ENCODE measurements at regions not wholly inside any gene's neighbourhood (a gene's known extent, or its start where the extent isn't known, plus 50 kb on each side); places are given as distances from the start of the nearest gene placed in this dataset.
A peak's percentile ranks its signal among the peaks of the same experiment; 100 is the strongest.

GRCh38 chr6:47149554-47149953, 107.4 kb upstream of the ADGRF1 start:
- no peak for DNase-seq

GRCh38 chr6:47149066-47149465, 106.9 kb upstream of the ADGRF1 start:
- DNase-seq, result no peak

GRCh38 chr6:47147836-47148344, 105.8 kb upstream of the ADGRF1 start:
- DNase-seq, result no peak

GRCh38 chr6:47147175-47147727, 105.1 kb upstream of the ADGRF1 start:
- no peak for DNase-seq

GRCh38 chr6:47146431-47147174, 104.5 kb upstream of the ADGRF1 start:
- no peak for DNase-seq

GRCh38 chr6:47145212-47145611, 103.1 kb upstream of the ADGRF1 start:
- no peak for DNase-seq

- no peak for DNase-seq
Measured at GRCh38 chr6:47144306-47144705, 102.2 kb upstream of the ADGRF1 start.

- no peak for DNase-seq
Measured at GRCh38 chr6:47141963-47142362, 99.8 kb upstream of the ADGRF1 start.

- no peak for DNase-seq
Measured at GRCh38 chr6:47141171-47141570, 99.0 kb upstream of the ADGRF1 start.

- DNase-seq, result no peak
Measured at GRCh38 chr6:47138046-47138445, 95.9 kb upstream of the ADGRF1 start.

GRCh38 chr6:47137073-47137472, 94.9 kb upstream of the ADGRF1 start:
- no peak for DNase-seq

- DNase-seq, result no peak
Measured at GRCh38 chr6:47135772-47136171, 93.6 kb upstream of the ADGRF1 start.

- peak in 1 of 2 donors; percentile 45 for DNase-seq
Measured at GRCh38 chr6:47134476-47135189, 92.5 kb upstream of the ADGRF1 start.

GRCh38 chr6:47133230-47134000, 91.3 kb upstream of the ADGRF1 start:
- DNase-seq, result no peak

- DNase-seq, result no peak
Measured at GRCh38 chr6:47132724-47133123, 90.6 kb upstream of the ADGRF1 start.

- DNase-seq, result no peak
Measured at GRCh38 chr6:47131773-47132172, 89.6 kb upstream of the ADGRF1 start.

- DNase-seq, result no peak
Measured at GRCh38 chr6:47130086-47130485, 88.0 kb upstream of the ADGRF1 start.

GRCh38 chr6:47129129-47129528, 87.0 kb upstream of the ADGRF1 start:
- DNase-seq, result peak in 1 of 2 donors; percentile 15

GRCh38 chr6:47126647-47127391, 84.7 kb upstream of the ADGRF1 start:
- no peak for DNase-seq

GRCh38 chr6:47118611-47119010, 76.5 kb upstream of the ADGRF1 start:
- no peak for DNase-seq

GRCh38 chr6:47117314-47117713, 75.2 kb upstream of the ADGRF1 start:
- no peak for DNase-seq

- DNase-seq, result no peak
Measured at GRCh38 chr6:47116606-47117005, 74.5 kb upstream of the ADGRF1 start.

Measured in bone marrow (tissue), 2 donors.